OCI-LY3 (cell line): ENCODE measurements at regions not wholly inside any gene's neighbourhood (a gene's known extent, or its start where the extent isn't known, plus 50 kb on each side); places are given as distances from the start of the nearest gene placed in this dataset.

Experiments used
- H2AFZ ChIP-seq: fragments of 200-600, 300-600 bp; shearing (Covaris generic); 2 replicates; pipeline ENCODE4 v1.6.0; 2014; ENCODE audit warnings: antibody characterized with exemption, low read depth, low read length
- H3K27ac ChIP-seq: fragments of 200-600, 300-600 bp; sonication (generic); 2 replicates; pipeline ENCODE4 v1.5.1; 2014; ENCODE audit warnings: mild to moderate bottlenecking, low read length, moderate library complexity, mixed read lengths
- H3K27me3 ChIP-seq: fragments of 200-600, 300-600 bp; sonication (generic); 2 replicates; pipeline ENCODE4 v1.6.1; 2014; ENCODE audit warnings: low read depth, low read length, mixed read lengths
- H3K36me3 ChIP-seq: fragments of 200-600, 300-600 bp; sonication (generic); replicated peaks from 2 replicates; pipeline ENCODE3; 2014; ENCODE audit warnings: low read depth, low read length, mixed read lengths
- H3K4me1 ChIP-seq: fragments of 300-600, 200-600 bp; sonication (generic); 2 replicates; pipeline ENCODE4 v1.6.1; 2014; ENCODE audit warnings: low read length, mixed read lengths
- H3K4me2 ChIP-seq: fragments of 200-600, 300-600 bp; sonication (generic); 2 replicates; pipeline ENCODE4 v1.6.1; 2014; ENCODE audit warnings: low read length, mixed read lengths
- H3K4me3 ChIP-seq: fragments of 300-600, 200-600 bp; sonication (generic); 2 replicates; pipeline ENCODE4 v1.5.1; 2014; ENCODE audit warnings: antibody characterized with exemption, mild to moderate bottlenecking, low read length, moderate library complexity
- H3K79me2 ChIP-seq: fragments of 300-600, 200-600 bp; shearing (Covaris generic); 2 replicates; pipeline ENCODE4 v1.6.1; 2014; ENCODE audit warnings: mild to moderate bottlenecking, low read length, mixed read lengths
- H3K9ac ChIP-seq: fragments of 300-600, 200-600 bp; shearing (Covaris generic); 2 replicates; pipeline ENCODE4 v1.6.0; 2014; ENCODE audit warnings: mild to moderate bottlenecking, low read length, moderate library complexity
- H3K9me3 ChIP-seq: fragments of 200-600, 300-600 bp; shearing (Covaris generic); 2 replicates; pipeline ENCODE4 v1.6.1; 2014; ENCODE audit warnings: low read length, mixed read lengths; ENCODE audit not compliant: insufficient read depth
- H4K20me1 ChIP-seq: fragments of 200-600, 300-600 bp; sonication (generic); 2 replicates; pipeline ENCODE4 v1.6.1; 2016; ENCODE audit warnings: low read length, mixed read lengths; ENCODE audit not compliant: insufficient read depth
- CTCF ChIP-seq: fragments of 200-600, 300-600 bp; sonication (generic); IDR thresholded peaks from 2 replicates; pipeline ENCODE4 v1.5.1; 2014; ENCODE audit warnings: antibody characterized with exemption, low read length, low read depth
- EZH2phosphoT487 ChIP-seq: fragments of 200-600 bp; shearing (Covaris generic); IDR thresholded peaks from 2 replicates; pipeline ENCODE4 v1.6.1; 2018; ENCODE audit warnings: antibody characterized with exemption, mixed run types, low read depth

- no peak overlapping the region for H3K4me2 ChIP-seq
- H2AFZ ChIP-seq = no peak overlapping the region
- H3K4me1 ChIP-seq = no peaks in the 10 kb centered on the region
- no peak overlapping the region for H3K4me3 ChIP-seq
- H3K27ac ChIP-seq = no peak overlapping the region
- H3K79me2 ChIP-seq = no peaks in the 10 kb centered on the region
- no peak overlapping the region for H3K9ac ChIP-seq
- no peaks in the 10 kb centered on the region for H3K36me3 ChIP-seq
- TF ChIP-seq EZH2phosphoT487 = no peak
- TF ChIP-seq CTCF = no peak
- no peaks in the 10 kb centered on the region for H3K9me3 ChIP-seq
- no peaks in the 10 kb centered on the region for H3K27me3 ChIP-seq
- no peaks in the 10 kb centered on the region for H4K20me1 ChIP-seq
Observed at GRCh38 chr15:53884441-53884840, 93.8 kb upstream of the UNC13C start.

- H3K4me3 ChIP-seq = no peak overlapping the region
- H3K79me2 ChIP-seq = no peaks in the 10 kb centered on the region
- no peak overlapping the region for H3K27ac ChIP-seq
- H3K9ac ChIP-seq = no peak overlapping the region
- no peaks in the 10 kb centered on the region for H3K27me3 ChIP-seq
- H3K4me2 ChIP-seq = no peak overlapping the region
- H2AFZ ChIP-seq = no peak overlapping the region
- H3K9me3 ChIP-seq = no peaks in the 10 kb centered on the region
- TF ChIP-seq CTCF (no peak), EZH2phosphoT487 (no peak)
- H3K36me3 ChIP-seq = no peaks in the 10 kb centered on the region
- H3K4me1 ChIP-seq = no peaks in the 10 kb centered on the region
- H4K20me1 ChIP-seq = no peaks in the 10 kb centered on the region
Observed at GRCh38 chr15:53882311-53882710, 95.9 kb upstream of the UNC13C start.

GRCh38 chr15:53880357-53880756 lies 97.9 kb upstream of the UNC13C start:
- H3K27ac ChIP-seq = no peak overlapping the region
- no peak overlapping the region for H3K4me2 ChIP-seq
- H3K4me3 ChIP-seq = no peak overlapping the region
- no peaks in the 10 kb centered on the region for H3K9me3 ChIP-seq
- TF ChIP-seq CTCF = no peak
- TF ChIP-seq EZH2phosphoT487 = no peak
- no peaks in the 10 kb centered on the region for H4K20me1 ChIP-seq
- no peak overlapping the region for H3K9ac ChIP-seq
- no peak overlapping the region for H2AFZ ChIP-seq
- no peaks in the 10 kb centered on the region for H3K79me2 ChIP-seq
- no peaks in the 10 kb centered on the region for H3K36me3 ChIP-seq
- H3K27me3 ChIP-seq = no peaks in the 10 kb centered on the region
- H3K4me1 ChIP-seq = no peaks in the 10 kb centered on the region

- no peak for TF ChIP-seq CTCF
- TF ChIP-seq EZH2phosphoT487 = no peak
Observed at GRCh38 chr15:53875711-53876110, 102.5 kb upstream of the UNC13C start.

More at GRCh38 chr15:53875711-53876110, 102.5 kb upstream of the UNC13C start:
- no peaks in the 10 kb centered on the region for H3K36me3 ChIP-seq
- H3K9me3 ChIP-seq = no peaks in the 10 kb centered on the region
- no peaks in the 10 kb centered on the region for H3K79me2 ChIP-seq
- no peak overlapping the region for H3K9ac ChIP-seq
- H3K27me3 ChIP-seq = no peaks in the 10 kb centered on the region
- no peak overlapping the region for H3K27ac ChIP-seq
- no peak overlapping the region for H3K4me2 ChIP-seq
- H4K20me1 ChIP-seq = no peaks in the 10 kb centered on the region
- no peak overlapping the region for H2AFZ ChIP-seq
- H3K4me3 ChIP-seq = no peak overlapping the region
- no peaks in the 10 kb centered on the region for H3K4me1 ChIP-seq
